Brain pericyte (primary cell): ENCODE measurements at regions not wholly inside any gene's neighbourhood (a gene's known extent, or its start where the extent isn't known, plus 50 kb on each side); places are given as distances from the start of the nearest gene placed in this dataset.

Experiments
- DNase-seq: peaks from one replicate; pipeline ENCODE4 v3.0.0-alpha.2; 2012; ENCODE audit warnings: low read depth, low spot score

- no peak for DNase-seq
These were observed 53.7 kb upstream of the MGAT5 start for GRCh38 chr2:134200036-134200618.

- DNase-seq = no peak
These were observed 52.3 kb upstream of the MGAT5 start for GRCh38 chr2:134201533-134201932.

- no peak for DNase-seq
These were observed 51.5 kb upstream of the MGAT5 start for GRCh38 chr2:134202371-134202770.

- DNase-seq = no peak
These were observed 50.7 kb upstream of the MGAT5 start for GRCh38 chr2:134203175-134203574.
